NCI-H187 treated with DMSO at 0.1 percent for 48 hours (cell line): ENCODE measurements at regions not wholly inside any gene's neighbourhood (a gene's known extent, or its start where the extent isn't known, plus 50 kb on each side); places are given as distances from the start of the nearest gene placed in this dataset.
"Not testable (repeated sequence)": the region's sequence is repeated elsewhere in the genome, so short reads cannot be mapped to it uniquely, and the experiment has no call there.

Experiments used
- DNase-seq: peaks from one replicate; lab custom pipeline; 2025; lab: John Stamatoyannopoulos, UW

- no peak for DNase-seq
Observed at GRCh38 chr5:84961193-84961592, 576.5 kb upstream of the EDIL3 start.

DNA sequence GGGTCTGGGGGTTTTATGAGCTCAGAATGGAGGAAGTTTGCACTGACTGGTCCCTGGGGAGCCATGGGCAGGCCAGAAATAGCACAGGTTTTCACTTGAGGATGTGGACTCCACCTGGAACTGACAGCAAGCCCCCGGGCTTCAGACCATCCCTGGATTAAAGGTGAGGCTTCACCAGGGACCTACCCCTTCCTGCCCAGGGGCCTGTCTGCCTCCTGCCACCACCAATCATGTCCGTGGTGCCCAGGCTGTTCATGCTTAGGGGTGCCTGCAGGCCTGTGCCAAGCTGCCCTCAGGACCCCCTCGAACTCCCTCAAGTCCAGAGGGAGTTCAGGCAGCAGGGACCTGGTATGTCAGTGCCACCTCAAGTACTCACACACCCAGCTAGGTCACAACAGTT is 577.2 kb upstream of the EDIL3 start:
- DNase-seq, result no peak

DNA sequence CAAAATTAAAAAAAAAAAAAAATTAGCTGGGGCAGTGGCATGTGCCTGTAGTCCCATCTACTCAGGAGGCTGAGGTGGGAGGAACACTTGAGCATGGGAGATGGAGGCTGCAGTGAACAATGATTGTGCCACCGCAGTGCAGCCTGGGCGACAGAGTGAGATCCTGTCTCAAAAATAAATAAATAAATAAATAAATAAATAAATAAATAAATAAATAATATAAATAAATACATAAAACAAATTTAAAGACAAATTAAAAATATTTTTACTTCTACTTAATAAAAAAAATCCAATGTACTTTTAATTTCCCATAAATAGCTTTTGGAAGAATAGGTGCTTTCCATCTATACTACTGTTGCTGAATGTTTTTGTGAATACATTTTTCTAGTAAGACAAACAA is 598.4 kb upstream of the EDIL3 start:
- no peak for DNase-seq

- DNase-seq, result no peak
Observed at GRCh38 chr5:84985148-84985547, 600.5 kb upstream of the EDIL3 start.

DNA sequence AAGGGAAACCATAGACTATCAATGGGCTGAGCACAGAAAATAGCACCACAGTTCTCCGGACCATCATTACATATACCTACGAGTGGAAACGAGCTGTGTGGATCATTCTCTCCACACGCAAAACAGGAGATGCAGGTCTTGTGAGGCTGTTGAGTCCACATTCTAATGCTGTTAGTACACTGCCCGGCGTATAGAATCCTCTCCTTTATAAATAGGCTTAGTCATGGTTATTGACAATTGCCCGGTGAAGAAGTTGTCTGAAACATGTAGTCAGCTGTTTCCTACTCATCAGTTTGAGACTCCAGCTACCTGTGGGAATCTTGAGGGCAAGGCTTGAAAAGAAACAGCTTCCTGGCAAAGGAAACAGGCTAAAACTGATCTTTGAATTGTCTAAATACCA is 602.0 kb upstream of the EDIL3 start:
- DNase-seq, result no peak

DNA sequence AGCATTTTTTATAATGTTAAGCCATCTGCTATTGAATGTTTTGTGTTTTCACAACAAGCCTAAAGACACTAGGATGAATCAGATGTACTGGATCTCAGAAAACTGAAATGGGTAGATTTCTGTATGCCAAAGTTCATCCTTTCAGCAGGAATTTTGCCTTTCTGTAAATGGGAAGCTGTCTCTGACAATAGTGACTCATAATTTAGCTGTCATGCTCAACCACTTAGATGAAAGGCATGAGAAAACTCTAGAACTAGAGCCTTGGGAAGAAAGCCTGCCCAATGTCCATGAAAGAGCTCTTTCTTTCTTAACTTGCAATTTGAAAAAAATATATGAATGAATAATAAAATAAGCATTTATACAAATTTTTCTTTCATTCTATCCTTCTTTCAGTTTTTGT is 616.0 kb upstream of the EDIL3 start:
- DNase-seq, result no peak

DNA sequence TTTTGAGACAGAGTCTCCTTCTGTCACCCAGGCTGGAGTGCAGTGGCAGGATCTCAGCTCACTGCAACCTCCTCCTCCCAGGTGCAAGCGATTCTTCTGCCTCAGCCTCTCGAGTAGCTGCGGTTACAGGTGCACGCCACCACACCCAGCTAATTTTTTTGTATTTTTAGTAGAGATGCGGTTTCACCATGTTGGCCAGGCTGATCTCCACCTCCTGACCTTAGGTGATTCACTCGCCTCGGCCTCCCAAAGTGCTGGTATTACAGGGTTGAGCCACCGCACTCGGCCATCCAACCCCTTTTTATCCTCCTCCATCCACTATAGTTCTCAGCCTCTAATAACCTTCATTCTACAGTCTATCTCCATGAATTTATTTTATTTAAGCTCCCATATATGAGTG is 617.3 kb upstream of the EDIL3 start:
- DNase-seq, result not testable (repeated sequence)

- no peak for DNase-seq
Observed at GRCh38 chr5:85010014-85010562, 625.4 kb upstream of the EDIL3 start.

GRCh38 chr5:85017261-85017660 is 632.6 kb upstream of the EDIL3 start:
- DNase-seq, result no peak

- DNase-seq, result no peak
Observed at GRCh38 chr5:85030316-85031084, 645.8 kb upstream of the EDIL3 start.

- no peak for DNase-seq
Observed at GRCh38 chr5:85049020-85049419, 664.3 kb upstream of the EDIL3 start.

GRCh38 chr5:85052826-85053225 is 668.1 kb upstream of the EDIL3 start:
- no peak for DNase-seq

DNA sequence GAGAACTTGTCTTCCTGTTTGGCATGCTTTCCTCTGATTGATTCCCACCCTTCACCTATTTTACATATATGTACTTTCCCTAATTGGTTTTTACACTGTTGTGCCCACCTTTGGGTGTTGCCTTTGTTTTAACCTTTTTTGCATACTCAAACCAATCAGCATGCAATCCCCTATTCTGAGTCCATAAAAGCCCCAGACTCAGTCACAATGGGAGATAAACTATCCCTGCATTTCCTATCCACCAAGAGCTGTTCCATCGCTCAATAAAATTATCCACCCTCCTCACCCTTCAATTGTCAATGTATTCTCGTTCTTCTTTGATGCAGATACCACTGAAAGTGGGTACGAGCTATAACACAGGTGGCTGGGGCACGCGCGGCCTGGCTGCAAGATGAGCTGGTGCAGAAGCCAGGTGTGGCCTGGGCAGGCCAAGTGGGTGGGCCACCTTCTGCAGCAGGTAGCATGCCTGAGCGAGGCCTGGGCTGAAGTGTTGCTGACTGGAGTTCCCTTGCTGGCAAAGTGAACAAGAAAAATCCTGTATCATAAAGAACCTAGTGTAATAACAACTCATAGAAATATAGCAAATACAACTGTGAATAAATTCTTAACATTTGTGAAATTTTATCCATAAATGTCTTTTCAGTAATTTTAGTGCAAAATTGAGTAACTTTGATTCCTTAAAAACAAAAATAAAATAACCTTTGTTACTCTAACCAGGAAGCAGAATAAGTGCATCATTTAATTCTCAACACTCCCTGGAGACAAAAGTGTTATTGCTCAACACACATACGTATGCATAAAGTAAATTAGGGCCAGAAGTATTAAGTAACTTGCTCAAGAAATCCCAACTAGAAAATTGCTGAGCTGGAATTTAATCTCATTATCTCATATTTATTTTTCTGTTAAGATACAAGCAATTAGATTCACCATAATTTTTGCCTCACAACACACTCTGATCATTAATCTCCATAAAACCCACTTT is 685.3 kb upstream of the EDIL3 start:
- no peak for DNase-seq

GRCh38 chr5:85077581-85077980 is 692.9 kb upstream of the EDIL3 start:
- DNase-seq, result no peak

DNA sequence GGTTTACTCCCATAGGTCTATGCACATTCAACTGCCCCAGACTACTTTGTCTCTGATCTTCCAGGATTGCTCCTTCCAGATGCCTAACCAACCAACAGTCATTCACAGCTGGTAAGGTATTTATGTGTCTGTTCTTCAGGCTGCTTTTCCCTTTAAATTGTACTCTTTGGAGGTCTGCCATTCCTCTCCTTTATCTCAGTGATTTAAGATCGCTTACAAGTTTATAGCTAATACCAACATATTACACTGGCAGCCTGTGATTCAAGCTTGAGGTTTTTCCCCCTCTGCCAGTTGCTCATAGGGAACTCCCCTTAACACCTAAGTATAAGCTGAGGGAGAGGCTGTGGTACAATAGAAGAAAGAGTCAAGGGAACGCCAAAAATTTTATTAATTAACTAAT is 711.7 kb upstream of the EDIL3 start:
- no peak for DNase-seq

DNA sequence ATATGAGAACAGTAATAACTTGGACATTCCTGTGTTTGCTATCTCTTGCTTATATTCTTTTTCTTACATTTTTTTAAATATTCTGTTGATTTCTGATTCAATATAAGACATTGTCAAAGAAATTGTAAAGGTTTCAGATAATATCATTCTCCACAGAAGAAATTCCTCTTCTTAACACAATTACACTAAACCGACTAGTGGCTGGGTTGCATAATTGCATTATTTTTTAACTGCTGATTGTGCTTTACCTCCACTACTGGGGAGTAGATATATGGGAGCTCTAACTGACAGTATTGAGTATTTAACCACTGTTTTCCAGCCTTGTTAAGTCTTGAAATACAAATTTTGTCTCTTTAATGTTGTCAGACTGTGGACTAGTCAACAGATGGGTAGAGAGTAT is 723.8 kb upstream of the EDIL3 start:
- DNase-seq, result no peak

DNA sequence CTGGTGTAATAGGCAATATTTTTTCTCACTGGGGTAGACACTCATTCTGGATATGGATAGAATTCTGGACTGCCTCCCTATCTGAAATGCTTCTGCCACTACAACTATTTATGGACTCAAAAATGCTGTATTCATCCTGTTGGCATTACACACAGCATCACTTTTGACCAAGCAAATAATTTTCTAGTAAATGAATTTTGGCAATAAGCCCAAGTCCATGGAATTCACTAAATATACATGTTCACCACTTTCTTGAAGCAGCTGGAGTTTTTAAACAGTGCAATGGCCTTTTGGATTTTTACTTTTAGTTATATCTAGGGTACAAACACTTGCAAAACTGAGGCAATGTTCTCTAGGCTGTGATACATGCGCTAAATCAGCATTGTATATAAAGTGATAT is 724.9 kb upstream of the EDIL3 start:
- DNase-seq, result no peak

DNA sequence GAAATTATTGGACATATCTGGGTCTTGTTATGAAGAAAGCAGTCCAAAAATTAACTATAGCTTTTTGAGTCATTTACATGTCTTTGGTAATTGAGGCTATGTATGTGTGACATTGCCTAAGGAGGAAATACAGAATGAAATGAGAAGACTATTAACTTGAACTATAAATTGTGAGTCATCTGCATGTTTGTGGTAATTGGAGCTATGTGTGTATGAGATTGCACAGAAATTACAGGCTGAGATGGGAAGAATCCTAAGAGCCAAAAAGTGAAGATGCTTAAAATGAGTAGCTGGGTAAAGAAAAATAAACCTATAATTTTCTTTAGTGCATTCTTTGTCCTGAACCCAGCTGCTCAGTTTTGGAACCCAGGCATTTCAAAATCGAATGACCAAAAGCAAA is 747.6 kb upstream of the EDIL3 start:
- DNase-seq, result no peak

DNA sequence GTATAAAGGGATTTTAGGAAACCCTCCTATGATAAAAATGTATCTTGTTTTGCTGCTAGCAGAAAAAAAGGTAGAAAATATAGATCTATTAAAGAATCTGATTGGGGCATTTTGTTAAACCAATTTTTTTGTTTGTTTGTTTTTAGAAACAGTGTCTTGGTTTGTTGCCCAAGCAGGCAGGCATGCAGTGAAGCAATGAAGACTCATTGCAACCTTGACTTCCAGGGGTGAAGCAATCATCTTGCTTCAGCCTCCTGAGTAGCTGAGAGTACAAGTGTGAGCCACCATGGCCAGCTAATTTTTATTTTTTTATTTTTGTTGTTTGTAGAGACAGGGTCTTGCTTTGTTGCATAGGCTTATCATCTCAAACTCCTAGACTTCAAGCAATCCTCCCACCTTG is 755.8 kb upstream of the EDIL3 start:
- DNase-seq, result no peak

DNA sequence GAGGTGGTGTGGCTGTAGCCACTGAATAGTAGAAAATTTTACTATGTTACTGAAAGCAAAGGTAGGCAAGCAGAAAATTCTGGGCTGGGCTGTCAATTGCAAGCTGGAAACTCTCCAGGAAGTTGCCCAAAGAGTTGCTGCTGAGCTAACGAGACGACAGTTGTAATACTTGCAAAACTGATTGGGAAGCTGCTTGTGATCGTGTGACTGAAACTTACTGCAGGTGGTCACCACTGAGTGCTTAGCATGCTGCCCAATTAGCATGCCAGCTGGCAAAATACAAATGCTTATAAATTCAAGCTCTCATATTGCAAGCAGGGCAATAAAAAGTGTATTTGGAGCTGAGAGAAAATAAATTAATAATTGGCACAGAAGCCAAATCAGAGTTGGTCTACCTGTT is 758.5 kb upstream of the EDIL3 start:
- DNase-seq, result no peak

- no peak for DNase-seq
Observed at GRCh38 chr5:85148701-85149100, 764.0 kb upstream of the EDIL3 start.

DNA sequence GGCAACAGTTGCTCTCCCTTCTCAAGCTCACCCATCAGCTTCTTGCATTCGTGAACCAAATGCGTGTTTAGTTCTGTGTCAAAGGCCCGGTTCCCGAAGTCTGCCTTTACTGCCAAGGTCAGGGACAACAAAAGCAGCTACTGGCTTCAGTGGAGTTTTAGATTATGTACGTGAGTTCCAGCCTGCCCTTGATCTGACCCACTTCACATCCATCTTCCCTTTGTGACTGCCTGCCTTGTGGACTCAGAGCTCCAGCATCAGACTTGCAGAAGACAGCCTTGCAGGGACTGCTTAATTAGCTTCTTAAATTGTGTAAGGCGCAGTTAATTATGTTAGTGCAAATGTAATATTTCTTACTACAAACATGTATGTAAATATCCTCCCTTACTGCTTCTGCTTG is 774.7 kb upstream of the EDIL3 start:
- DNase-seq, result no peak

- no peak for DNase-seq
Observed at GRCh38 chr5:85168474-85168873, 783.8 kb upstream of the EDIL3 start.
